ENCODE measurements at regions not wholly inside any gene's neighbourhood (a gene's known extent, or its start where the extent isn't known, plus 50 kb on each side); places are given as distances from the start of the nearest gene placed in this dataset.

GRCh38 chr10:78290131-78290750 lies 256.6 kb downstream of the RPS24 start:
- no peak overlapping the region for H3K4me2 ChIP-seq
- no peaks in the 10 kb centered on the region for H3K27me3 ChIP-seq
- no peak for TF ChIP-seq Cebpa-rat (IDR thresholded peaks at IDR 0.05)
- no peak overlapping the region for H3K9ac ChIP-seq
- H4K20me1 ChIP-seq = no peaks in the 10 kb centered on the region
- H3K27ac ChIP-seq = no peak overlapping the region
- H3K4me1 ChIP-seq = peaks cover 5 to 15% (median 11%) of the 10 kb centered on the region in 10 experiments; a peak in 15 of 20 replicates
- no peak overlapping the region for H3K4me3 ChIP-seq
- H3K9me3 ChIP-seq (replicated peaks in 1 of 11) = no peaks in the 10 kb centered on the region
- no peaks in the 10 kb centered on the region for H3K36me3 ChIP-seq

GRCh38 chr10:78291722-78292121 lies 258.1 kb downstream of the RPS24 start:
- Histone ChIP-seq H3K27ac (no peak overlapping the region), H3K9ac (no peak overlapping the region), H3K9me3 (replicated peaks in 1 of 11) (no peaks in the 10 kb centered on the region), H3K36me3 (no peaks in the 10 kb centered on the region), H3K4me1 (peaks cover 5 to 19% (median 11%) of the 10 kb centered on the region in 10 experiments; a peak in 15 of 20 replicates), H3K27me3 (no peaks in the 10 kb centered on the region), H4K20me1 (no peaks in the 10 kb centered on the region), H3K4me3 (no peak overlapping the region), H3K4me2 (no peak overlapping the region; a peak in 1 of 22 replicates)
- no peak for TF ChIP-seq Cebpa-rat (IDR thresholded peaks at IDR 0.05)

GRCh38 chr10:78292250-78292981 lies 258.8 kb downstream of the RPS24 start:
- Histone ChIP-seq H3K4me3 (no peak overlapping the region), H3K27ac (no peak overlapping the region), H3K4me2 (peak overlapping the region in 9 of 11 experiments; percentile 11 to 73 (median 28); a peak in 12 of 22 replicates), H3K36me3 (no peaks in the 10 kb centered on the region), H3K27me3 (no peaks in the 10 kb centered on the region), H3K4me1 (peaks cover 5 to 25% (median 11%) of the 10 kb centered on the region in 10 experiments; a peak in 15 of 20 replicates), H4K20me1 (no peaks in the 10 kb centered on the region), H3K9ac (no peak overlapping the region), H3K9me3 (replicated peaks in 1 of 11) (no peaks in the 10 kb centered on the region)
- no peak for TF ChIP-seq Cebpa-rat (IDR thresholded peaks at IDR 0.05)

GRCh38 chr10:78292982-78293865 lies 259.6 kb downstream of the RPS24 start:
- no peak overlapping the region for H3K4me3 ChIP-seq
- no peaks in the 10 kb centered on the region for H4K20me1 ChIP-seq
- H3K9me3 ChIP-seq (replicated peaks in 1 of 11) = no peaks in the 10 kb centered on the region
- 0 out of 22 replicates have a peak overlapping the region, but pooled peaks of 1 of the 11 experiments have one; percentile 4 for H3K9ac ChIP-seq
- H3K4me2 ChIP-seq = peak overlapping the region in 8 of 11 experiments; percentile 11 to 73 (median 39); a peak in 8 of 22 replicates
- no peaks in the 10 kb centered on the region for H3K27me3 ChIP-seq
- H3K36me3 ChIP-seq = no peaks in the 10 kb centered on the region
- H3K27ac ChIP-seq = no peak overlapping the region
- H3K4me1 ChIP-seq = peaks cover 7 to 33% (median 13%) of the 10 kb centered on the region in 10 experiments; a peak in 18 of 20 replicates
- TF ChIP-seq Cebpa-rat (IDR thresholded peaks at IDR 0.05) = no peak

DNA sequence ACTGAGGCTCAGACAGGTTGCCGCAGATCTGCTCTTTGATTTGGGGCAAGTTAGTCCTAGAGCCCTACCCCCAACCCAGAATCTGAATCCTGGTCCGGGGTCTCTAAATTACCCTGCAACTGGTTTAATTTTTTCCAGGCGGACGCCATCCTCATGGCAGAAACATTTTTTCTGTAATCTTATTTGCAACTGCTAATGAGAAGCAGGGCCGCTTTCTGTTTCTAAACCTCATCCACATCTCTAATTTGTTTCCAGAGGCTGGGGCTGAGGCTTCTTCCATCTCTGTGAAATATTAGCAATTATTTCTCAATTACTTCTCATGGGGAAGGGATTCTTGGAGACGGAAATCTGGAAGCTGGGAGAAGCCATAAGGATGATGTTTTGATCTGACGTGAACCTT lies 261.6 kb downstream of the RPS24 start:
- H3K9me3 ChIP-seq (replicated peaks in 1 of 11) = peaks cover under 1 to 4% (median 3%) of the 10 kb centered on the region in 11 experiments; a peak in 17 of 22 replicates
- H3K36me3 ChIP-seq = no peaks in the 10 kb centered on the region
- no peak for TF ChIP-seq Cebpa-rat (IDR thresholded peaks at IDR 0.05)
- no peak overlapping the region for H3K9ac ChIP-seq
- H3K4me2 ChIP-seq = no peak overlapping the region
- peaks cover 25 to 50% (median 31%) of the 10 kb centered on the region in 10 experiments for H3K4me1 ChIP-seq
- no peak overlapping the region for H3K4me3 ChIP-seq
- no peak overlapping the region for H3K27ac ChIP-seq
- H3K27me3 ChIP-seq = no peaks in the 10 kb centered on the region
- H4K20me1 ChIP-seq = no peaks in the 10 kb centered on the region

- H3K36me3 ChIP-seq = no peaks in the 10 kb centered on the region
- peaks cover 8 to 10% (median 9%) of the 10 kb centered on the region in 11 experiments; a peak in 20 of 22 replicates for H3K9me3 ChIP-seq (replicated peaks in 1 of 11)
- no peaks in the 10 kb centered on the region for H3K27me3 ChIP-seq
- H3K4me2 ChIP-seq = peak overlapping the region in 2 of 11 experiments; percentile 54 to 67; a peak in 3 of 22 replicates
- no peaks in the 10 kb centered on the region for H4K20me1 ChIP-seq
- peaks cover 28 to 66% (median 39%) of the 10 kb centered on the region in 10 experiments for H3K4me1 ChIP-seq
- H3K27ac ChIP-seq = peak overlapping the region in 1 of 11 experiments; percentile 29; a peak in 1 of 22 replicates
- no peak for TF ChIP-seq Cebpa-rat (IDR thresholded peaks at IDR 0.05)
- no peak overlapping the region for H3K9ac ChIP-seq
- no peak overlapping the region for H3K4me3 ChIP-seq
Measured at GRCh38 chr10:78296785-78297184, 263.1 kb downstream of the RPS24 start.

- TF ChIP-seq Cebpa-rat (IDR thresholded peaks at IDR 0.05) = no peak
- Histone ChIP-seq H4K20me1 (no peaks in the 10 kb centered on the region), H3K9ac (no peak overlapping the region), H3K9me3 (replicated peaks in 1 of 11) (peaks cover 8 to 10% (median 9%) of the 10 kb centered on the region in 11 experiments; a peak in 20 of 22 replicates), H3K4me2 (peak overlapping the region in 9 of 11 experiments; percentile 18 to 85 (median 61); a peak in 6 of 22 replicates), H3K4me3 (no peak overlapping the region), H3K27ac (peak overlapping the region in 1 of 11 experiments; percentile 26; a peak in 2 of 22 replicates), H3K4me1 (peaks cover 34 to 66% (median 42%) of the 10 kb centered on the region in 10 experiments), H3K36me3 (no peaks in the 10 kb centered on the region), H3K27me3 (no peaks in the 10 kb centered on the region)
Measured at GRCh38 chr10:78297997-78298396, 264.3 kb downstream of the RPS24 start.

GRCh38 chr10:78298835-78299234 lies 265.2 kb downstream of the RPS24 start:
- Histone ChIP-seq H3K4me3 (no peak overlapping the region), H3K27me3 (no peaks in the 10 kb centered on the region), H3K27ac (peak overlapping the region in 6 of 11 experiments; percentile 16 to 80 (median 71); a peak in 6 of 22 replicates), H3K9me3 (replicated peaks in 1 of 11) (peaks cover 8 to 10% (median 9%) of the 10 kb centered on the region in 11 experiments; a peak in 20 of 22 replicates), H4K20me1 (no peaks in the 10 kb centered on the region), H3K36me3 (no peaks in the 10 kb centered on the region), H3K4me2 (peak overlapping the region in 10 of 11 experiments; percentile 17 to 85 (median 61); a peak in 16 of 22 replicates), H3K4me1 (peaks cover 38 to 67% (median 45%) of the 10 kb centered on the region in 10 experiments), H3K9ac (no peak overlapping the region)
- TF ChIP-seq Cebpa-rat (IDR thresholded peaks at IDR 0.05) = no peak

All from BLaER1 treated with 17β-estradiol and CSF1 and Interleukin-3, amounts not matched to agents 10 nM and 100 nM (cell line).